WERI-Rb-1 (cell line): ENCODE measurements at regions not wholly inside any gene's neighbourhood (a gene's known extent, or its start where the extent isn't known, plus 50 kb on each side); places are given as distances from the start of the nearest gene placed in this dataset.

ENCODE experiments used
- DNase-seq: peaks from one replicate; pipeline ENCODE4 v3.0.0-alpha.2; 2020
- H3K27ac ChIP-seq: fragments of 250-450 bp; sonication (Bioruptor Pico); 2 replicates; pipeline ENCODE4 v1.5.1; 2020; ENCODE audit warnings: mild to moderate bottlenecking, moderate library complexity
- H3K27me3 ChIP-seq: fragments of 250-450 bp; sonication (Bioruptor Pico); 2 replicates; pipeline ENCODE4 v1.5.1; 2021; ENCODE audit warnings: mild to moderate bottlenecking, low read depth, moderate library complexity; ENCODE audit not compliant: insufficient read depth, severe bottlenecking
- H3K36me3 ChIP-seq: fragments of 250-450 bp; sonication (Bioruptor Pico); 2 replicates; pipeline ENCODE4 v1.5.1; 2020; ENCODE audit warnings: mild to moderate bottlenecking, moderate library complexity
- H3K4me3 ChIP-seq: 2 replicates; pipeline ENCODE4 v1.5.1; 2011; ENCODE audit warnings: low read depth, mild to moderate bottlenecking, control low read depth, low read length
- H3K9me3 ChIP-seq: fragments of 250-450 bp; sonication (Bioruptor Pico); 2 replicates; pipeline ENCODE4 v1.5.1; 2021; ENCODE audit warnings: mild to moderate bottlenecking, moderate library complexity; ENCODE audit not compliant: severe bottlenecking
- CTCF ChIP-seq: IDR thresholded peaks from 2 replicates; pipeline ENCODE4 v1.5.1; 2011; ENCODE audit warnings: low read depth, mild to moderate bottlenecking, control low read depth, inconsistent platforms, low read length

GRCh38 chr3:168511428-168512014 lies 415.8 kb upstream of the GOLIM4 start:
- Histone ChIP-seq H3K4me3 (no peak overlapping the region), H3K9me3 (no peaks in the 10 kb centered on the region), H3K36me3 (no peaks in the 10 kb centered on the region), H3K27ac (no peak overlapping the region), H3K27me3 (no peaks in the 10 kb centered on the region)
- DNase-seq = no peak
- TF ChIP-seq CTCF = peak; percentile 60

- Histone ChIP-seq H3K36me3 (no peaks in the 10 kb centered on the region), H3K9me3 (no peaks in the 10 kb centered on the region), H3K27me3 (no peaks in the 10 kb centered on the region), H3K27ac (no peak overlapping the region), H3K4me3 (no peak overlapping the region)
- no peak for TF ChIP-seq CTCF
- DNase-seq = no peak
These were observed 410.9 kb upstream of the GOLIM4 start for GRCh38 chr3:168506589-168506988.

GRCh38 chr3:168501570-168501969 lies 405.8 kb upstream of the GOLIM4 start:
- Histone ChIP-seq H3K4me3 (no peak overlapping the region), H3K36me3 (no peaks in the 10 kb centered on the region), H3K27ac (no peak overlapping the region), H3K27me3 (no peaks in the 10 kb centered on the region), H3K9me3 (no peaks in the 10 kb centered on the region)
- DNase-seq = no peak
- no peak for TF ChIP-seq CTCF

- no peaks in the 10 kb centered on the region for H3K27me3 ChIP-seq
- no peak overlapping the region for H3K4me3 ChIP-seq
- no peak overlapping the region for H3K27ac ChIP-seq
- no peak for TF ChIP-seq CTCF
- H3K36me3 ChIP-seq = no peaks in the 10 kb centered on the region
- no peak for DNase-seq
- no peaks in the 10 kb centered on the region for H3K9me3 ChIP-seq
These were observed 402.5 kb upstream of the GOLIM4 start for GRCh38 chr3:168498194-168498593.

- Histone ChIP-seq H3K9me3 (no peaks in the 10 kb centered on the region), H3K27ac (no peak overlapping the region), H3K4me3 (no peak overlapping the region), H3K36me3 (no peaks in the 10 kb centered on the region), H3K27me3 (no peaks in the 10 kb centered on the region)
- TF ChIP-seq CTCF = no peak
- DNase-seq = no peak
These were observed 402.0 kb upstream of the GOLIM4 start for GRCh38 chr3:168497741-168498140.

GRCh38 chr3:168497183-168497582 lies 401.5 kb upstream of the GOLIM4 start:
- H3K27me3 ChIP-seq = no peaks in the 10 kb centered on the region
- no peak for TF ChIP-seq CTCF
- DNase-seq = no peak

More at GRCh38 chr3:168497183-168497582, 401.5 kb upstream of the GOLIM4 start:
- H3K9me3 ChIP-seq = no peaks in the 10 kb centered on the region
- H3K4me3 ChIP-seq = no peak overlapping the region
- no peaks in the 10 kb centered on the region for H3K36me3 ChIP-seq
- H3K27ac ChIP-seq = no peak overlapping the region
